K562 (cell line): ENCODE measurements at regions not wholly inside any gene's neighbourhood (a gene's known extent, or its start where the extent isn't known, plus 50 kb on each side); places are given as distances from the start of the nearest gene placed in this dataset.

ENCODE experiments used
- ATAC-seq: fragments of 200-7000 bp; cut with Tn5 transposase; 3 replicates; pipeline ENCODE4 v1.9.1; 2020; ENCODE audit warnings: moderate library complexity
- BruUV-seq: library from RNA; stranded (reverse); fragments of 400-500 nt; replicated peaks from 2 replicates; lab custom pipeline; 2021; lab: Mats Ljungman, UMichigan
- CTCF ChIA-PET: fragments of 300-600 bp; formaldehyde crosslinking; extraction: SDS; loops from one replicate; lab custom pipeline; 2021; ENCODE audit warnings: low intra/inter-chr PET ratio; lab: Yijun Ruan, JAX
- POLR2A ChIA-PET: fragments of 300-600, 350-650 bp; sonication (Branson Sonifier 250); formaldehyde crosslinking; extraction: SDS; loops from one replicate; lab custom pipeline; 2021; ENCODE audit warnings: antibody characterized with exemption, inconsistent platforms; lab: Yijun Ruan, JAX
- DNase-seq, 4 experiments: peaks; one replicate each; pipeline versions ENCODE4 v3.0.0 to v3.0.0-alpha.2; 2011 to 2018; ENCODE audit warnings: low spot score in 3 of 4, mixed read lengths in 3 of 4; ENCODE audit errors: extremely low read depth in 1 of 4
- FAIRE-seq: peaks from 2 replicates; lab custom pipeline; 2011; peaks lifted over from hg19 to GRCh38; lab: Jason Lieb, UNC
- H2AFZ ChIP-seq: 2 replicates; pipeline ENCODE4 v1.6.0; 2011; ENCODE audit warnings: low read depth, low read length, control low read depth, inconsistent platforms
- H3K27ac ChIP-seq: fragments of 200-600 bp; 3 replicates; pipeline ENCODE4 v1.8.0; 2011; ENCODE audit warnings: low read depth, mild to moderate bottlenecking, control low read depth, inconsistent platforms, low read length, moderate library complexity, mixed read lengths; ENCODE audit errors: extremely low read depth
- H3K27me3 ChIP-seq, 2 experiments: fragments of 300-600 bp in 1 of 2; 2 replicates in 1 of 2; 3 replicates in 1 of 2; pipeline versions ENCODE4 v1.6.0 to v1.8.0; 2011; ENCODE audit warnings: inconsistent platforms in 2 of 2, low read length in 2 of 2, mild to moderate bottlenecking in 1 of 2, mixed read lengths in 1 of 2, moderate library complexity in 1 of 2; ENCODE audit not compliant: control insufficient read depth in 2 of 2, insufficient read depth in 2 of 2
- H3K36me3 ChIP-seq: fragments of 300-600 bp; 3 replicates; pipeline ENCODE4 v1.8.0; 2011; ENCODE audit warnings: mild to moderate bottlenecking, low read length, inconsistent platforms; ENCODE audit not compliant: control insufficient read depth, insufficient read depth
- H3K4me1 ChIP-seq, 2 experiments: fragments of 200-600 bp in 1 of 2; replicated peaks in 1 of 2; 2 replicates in 1 of 2; 3 replicates in 1 of 2; pipeline versions ENCODE4 v1.5.1 to v1.8.0; 2011; ENCODE audit warnings: inconsistent platforms in 2 of 2, low read length in 2 of 2, mild to moderate bottlenecking in 1 of 2, mixed read lengths in 1 of 2, moderate library complexity in 1 of 2; ENCODE audit not compliant: control insufficient read depth in 2 of 2, insufficient read depth in 2 of 2
- H3K4me2 ChIP-seq: 2 replicates; pipeline ENCODE4 v1.6.1; 2011; ENCODE audit warnings: low read length, control low read depth, inconsistent platforms, mixed read lengths; ENCODE audit not compliant: insufficient read depth
- H3K4me3 ChIP-seq: fragments of 200-600 bp; sonication (generic), shearing (Covaris generic); 2 replicates; pipeline ENCODE4 v1.5.1; 2016; ENCODE audit warnings: control low read depth, inconsistent platforms
- H3K79me2 ChIP-seq: fragments of 200-600 bp; 3 replicates; pipeline ENCODE4 v1.8.0; 2011; ENCODE audit warnings: low read length, inconsistent platforms; ENCODE audit not compliant: control insufficient read depth, insufficient read depth
- H3K9ac ChIP-seq, 2 experiments: 2 replicates each; pipeline versions ENCODE4 v1.6.0 to v1.6.1; 2011; ENCODE audit warnings: low read depth in 2 of 2, low read length in 2 of 2, control low read depth in 1 of 2, inconsistent platforms in 1 of 2, mild to moderate bottlenecking in 1 of 2, mixed read lengths in 1 of 2; ENCODE audit not compliant: insufficient read depth in 1 of 2
- H3K9me1 ChIP-seq: one replicate; pipeline ENCODE4 v1.6.0; 2011; ENCODE audit warnings: inconsistent platforms, mild to moderate bottlenecking, low read length, moderate library complexity; ENCODE audit not compliant: control insufficient read depth, insufficient read depth
- H3K9me3 ChIP-seq: replicated peaks from 2 replicates; pipeline ENCODE4 v1.5.1; 2011; ENCODE audit warnings: low read depth, low read length, inconsistent platforms; ENCODE audit not compliant: control insufficient read depth, insufficient read depth
- H4K20me1 ChIP-seq: replicated peaks from 2 replicates; pipeline ENCODE4 v1.6.1; 2011; ENCODE audit warnings: low read length, inconsistent platforms, mixed read lengths; ENCODE audit not compliant: control insufficient read depth, insufficient read depth
- CBX2 ChIP-seq: fragments of 200-600 bp; sonication (generic); IDR thresholded peaks from one replicate; pipeline ENCODE4 v1.6.1; 2012; ENCODE audit warnings: mild to moderate bottlenecking, low read length, inconsistent platforms; ENCODE audit not compliant: insufficient read depth, poor library complexity, severe bottlenecking
- ESRRA ChIP-seq: fragments of 450-650 bp; IDR thresholded peaks from 2 replicates; pipeline ENCODE4 v1.6.1; 2014; ENCODE audit warnings: low read depth, mild to moderate bottlenecking, moderate library complexity, borderline replicate concordance
- FOXA3 ChIP-seq, 2 experiments: fragments of 450-650 bp in 1 of 2; sonication (generic) in 1 of 2; formaldehyde crosslinking; IDR thresholded peaks in 1 of 2; conservative IDR thresholded peaks in 1 of 2; 2 replicates each; pipeline versions ENCODE4 v1.4.0 to v1.8.0; 2020 to 2022; ENCODE audit warnings: mild to moderate bottlenecking in 2 of 2, missing genetic modification reagents in 1 of 2
- GATAD2A ChIP-seq: fragments of 450-650 bp; IDR thresholded peaks from 2 replicates; pipeline ENCODE4 v1.6.1; 2017
- HDAC6 ChIP-seq: IDR thresholded peaks from 2 replicates; pipeline ENCODE4 v1.6.1; 2012; ENCODE audit warnings: low read depth, mild to moderate bottlenecking, control low read depth, inconsistent platforms, low read length, moderate library complexity
- RHOXF2B ChIP-seq: fragments of 250-450 bp; sonication (Bioruptor Pico); conservative IDR thresholded peaks from 2 replicates; pipeline ENCODE4 v1.5.1; 2021
- SNIP1 ChIP-seq: fragments of 450-650 bp; IDR thresholded peaks from 2 replicates; pipeline ENCODE4 v1.7.1; 2017; ENCODE audit warnings: low read depth, mild to moderate bottlenecking
- TARDBP ChIP-seq: fragments of 450-650 bp; IDR thresholded peaks from 2 replicates; pipeline ENCODE4 v1.6.1; 2016
- ZC3H11A ChIP-seq: IDR thresholded peaks from 2 replicates; pipeline ENCODE4 v1.6.1; 2012; ENCODE audit warnings: low read depth, low read length, improper control_type of control experiment
- ZNF224 ChIP-seq: sonication (generic); formaldehyde crosslinking; IDR thresholded peaks from 2 replicates; pipeline ENCODE4 v1.8.0; 2022; ENCODE audit warnings: mild to moderate bottlenecking, missing genetic modification reagents
- ZNF318 ChIP-seq, 2 experiments: fragments of 450-650 bp; IDR thresholded peaks; 2 replicates each; pipeline ENCODE4 v1.6.1; 2016; ENCODE audit warnings: mild to moderate bottlenecking in 2 of 2, borderline replicate concordance in 1 of 2, low read depth in 1 of 2, moderate library complexity in 1 of 2
- WGBS: fragments of 100-300 bp; shearing (Covaris generic); methylation state at CpG from one replicate; pipeline ENCODE4 v1.1.6; 2016; ENCODE audit warnings: low coverage, mixed read lengths; ENCODE audit not compliant: insufficient coverage; ENCODE audit errors: missing lambda C conversion rate; 5-methylcytosine and 5-hydroxymethylcytosine counted together
- in situ Hi-C: fragments of 300-500 bp; cut with MboI; formaldehyde crosslinking; loops from 4 replicates; pipeline ENCODE4 v1.15.0; 2018; ENCODE audit warnings: inconsistent platforms, mixed read lengths
- intact Hi-C: fragments of 100-400 bp; cut with micrococcal nuclease; formaldehyde crosslinking; loops from 2 replicates; pipeline ENCODE4 v1.14.2; 2022

GRCh38 chr6:54993294-54993693 is 146.7 kb downstream of the FAM83B start:
- no peak for TF ChIP-seq HDAC6
- TF ChIP-seq TARDBP: no peak
- TF ChIP-seq CBX2: no peak
- no peak for TF ChIP-seq ZNF318 (IDR thresholded peaks at IDR 0.05; ENCODE audit: borderline replicate concordance in 1 of 2, low read depth in 1 of 2)
- TF ChIP-seq RHOXF2B (CRISPR knock-in tag): no peak
- TF ChIP-seq ESRRA: no peak
- TF ChIP-seq FOXA3 (CRISPR knock-in tag; conservative IDR thresholded peaks at IDR 0.05 in 1 of 2, IDR thresholded peaks at IDR 0.05 in 1 of 2): no peak
- TF ChIP-seq ZC3H11A: no peak
- no peak for TF ChIP-seq ZNF224 (CRISPR knock-in tag)
- no peak for TF ChIP-seq GATAD2A
- TF ChIP-seq SNIP1: no peak
- POLR2A ChIA-PET: interaction anchor here (0.6 kb wide), 1 partner anchor 28 kb away, joined by 3 read pairs; no protein-coding TSS in a partner anchor

More at GRCh38 chr6:54993294-54993693, 146.7 kb downstream of the FAM83B start:
- ATAC-seq (no peak), DNase-seq (no peak), FAIRE-seq (no peak)
- no peaks in the 10 kb centered on the region for H4K20me1 ChIP-seq
- H3K27ac ChIP-seq: no peak overlapping the region
- no peaks in the 10 kb centered on the region for H3K4me1 ChIP-seq
- no peak overlapping the region for H3K4me2 ChIP-seq
- no peak overlapping the region for H2AFZ ChIP-seq
- intact Hi-C loops (no loop called here), in situ Hi-C loops (no loop called here)
- no peaks in the 10 kb centered on the region for H3K36me3 ChIP-seq
- H3K79me2 ChIP-seq: no peaks in the 10 kb centered on the region
- no TSS peak for BruUV-seq
- no peak overlapping the region for H3K4me3 ChIP-seq
- no peaks in the 10 kb centered on the region for H3K9me1 ChIP-seq
- no peaks in the 10 kb centered on the region for H3K9me3 ChIP-seq
- CTCF ChIA-PET: no interaction called here
- WGBS: 0% methylated on average over 4 of the region's 4 CpGs
- no peak overlapping the region for H3K9ac ChIP-seq
- H3K27me3 ChIP-seq: no peaks in the 10 kb centered on the region
